A204.1 (cell line): ENCODE measurements at regions not wholly inside any gene's neighbourhood (a gene's known extent, or its start where the extent isn't known, plus 50 kb on each side); places are given as distances from the start of the nearest gene placed in this dataset.

Experiments
- FAIRE-seq: peaks from 2 replicates; lab custom pipeline; 2012; peaks lifted over from hg19 to GRCh38; lab: Jason Lieb, UNC

DNA sequence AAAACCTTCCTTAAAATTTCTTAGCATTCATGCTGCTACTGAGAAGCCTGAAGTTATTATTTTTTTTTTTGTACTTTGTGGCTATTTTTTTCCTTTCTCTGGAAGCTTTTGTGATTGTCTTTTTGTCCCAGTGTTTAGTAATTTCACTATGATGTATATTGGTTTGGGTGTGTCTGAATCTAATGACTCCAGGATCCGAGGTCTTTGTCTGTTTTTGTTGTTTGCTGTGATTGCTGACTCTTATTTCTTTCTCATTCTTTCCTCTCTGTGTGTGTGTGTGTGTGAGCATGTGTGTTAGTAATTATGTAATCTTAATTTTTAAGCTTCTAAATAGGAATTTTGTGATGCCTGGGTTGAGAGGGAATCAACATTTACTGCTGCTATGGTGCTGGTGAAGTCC, 152.0 kb downstream of the RAP2B start:
- no peak for FAIRE-seq

DNA sequence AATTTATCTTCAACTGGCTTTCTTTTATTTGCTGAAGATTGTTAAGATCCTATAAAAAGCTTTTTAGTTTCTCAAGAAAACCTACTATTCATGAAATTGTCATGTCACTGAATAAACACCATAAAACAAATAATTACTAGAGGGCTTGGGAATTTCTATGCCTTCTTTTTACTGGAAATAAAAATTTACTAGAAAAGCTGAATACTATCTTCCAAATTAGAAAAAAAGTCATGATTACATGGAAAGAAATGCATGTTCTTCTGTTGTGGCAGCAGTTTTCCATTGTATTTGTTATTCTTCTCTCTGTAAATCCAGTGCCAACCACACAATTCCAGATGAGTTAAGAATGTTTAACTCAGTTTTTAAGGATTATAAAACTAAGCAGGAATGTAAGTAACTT, 153.8 kb downstream of the RAP2B start:
- no peak for FAIRE-seq

DNA sequence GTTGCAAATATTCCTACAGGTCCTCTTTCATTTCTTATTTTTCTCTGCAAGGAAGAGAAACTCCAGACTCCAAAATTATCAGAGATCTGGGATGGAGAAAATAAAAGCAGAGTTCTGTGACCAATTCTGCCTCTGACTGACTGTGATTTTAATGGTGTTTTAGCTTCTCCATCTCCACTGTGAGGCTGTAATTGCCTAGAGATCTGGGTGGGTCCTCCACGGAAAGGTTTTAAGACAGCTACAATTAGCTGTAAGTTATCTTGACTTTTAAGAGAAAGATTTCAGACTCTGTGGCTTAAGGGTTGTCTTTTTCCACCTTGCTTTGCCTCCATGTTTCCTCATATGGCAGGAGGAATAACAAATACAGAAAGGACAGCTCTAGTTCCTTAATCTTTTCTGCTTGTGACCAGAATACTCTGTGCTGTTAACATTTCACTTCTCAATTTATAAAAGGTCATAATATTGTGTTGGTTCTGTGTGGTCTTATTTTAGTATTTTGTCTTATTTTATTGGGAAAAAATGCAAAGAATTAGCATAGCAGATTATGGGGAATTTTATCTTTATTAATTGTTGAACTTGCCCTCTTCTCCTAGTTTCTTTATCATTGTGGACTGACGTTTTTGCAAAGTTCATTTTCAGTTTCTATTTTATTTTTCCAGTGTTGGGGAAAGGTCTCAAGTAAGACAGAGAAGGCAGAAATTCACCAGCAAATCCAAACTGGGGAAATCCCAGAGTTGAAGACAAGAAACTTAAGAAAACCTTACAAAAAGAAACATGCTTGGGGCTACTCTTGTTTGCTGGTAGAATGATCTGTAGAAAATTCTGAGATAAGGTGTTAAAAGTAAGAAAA, 157.9 kb downstream of the RAP2B start:
- FAIRE-seq, result no peak

DNA sequence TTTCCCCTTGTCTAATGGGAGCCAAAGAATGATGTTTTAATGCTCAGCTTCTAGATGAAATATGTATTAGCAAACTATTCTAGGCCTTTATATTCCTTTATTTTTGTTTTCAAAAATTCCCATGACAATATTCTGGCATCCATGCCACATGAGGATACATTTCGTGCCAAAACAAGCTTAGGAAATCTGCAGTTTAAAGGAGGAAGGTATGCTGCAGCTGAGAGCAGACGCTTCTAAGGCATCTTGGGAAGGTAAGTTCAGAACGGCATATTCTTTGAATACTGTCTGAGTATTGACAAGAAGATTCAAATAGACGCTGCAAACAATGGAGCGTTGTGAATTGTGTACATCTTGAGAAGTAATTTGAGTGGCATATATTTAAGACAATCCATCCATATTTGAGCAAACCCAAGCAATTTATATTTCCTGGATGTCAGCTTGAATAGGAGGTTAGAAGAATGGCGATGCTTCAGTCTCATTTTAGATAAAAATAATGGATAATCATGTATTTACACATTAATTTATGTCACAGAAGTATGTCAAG, 158.6 kb downstream of the RAP2B start:
- FAIRE-seq, result no peak

DNA sequence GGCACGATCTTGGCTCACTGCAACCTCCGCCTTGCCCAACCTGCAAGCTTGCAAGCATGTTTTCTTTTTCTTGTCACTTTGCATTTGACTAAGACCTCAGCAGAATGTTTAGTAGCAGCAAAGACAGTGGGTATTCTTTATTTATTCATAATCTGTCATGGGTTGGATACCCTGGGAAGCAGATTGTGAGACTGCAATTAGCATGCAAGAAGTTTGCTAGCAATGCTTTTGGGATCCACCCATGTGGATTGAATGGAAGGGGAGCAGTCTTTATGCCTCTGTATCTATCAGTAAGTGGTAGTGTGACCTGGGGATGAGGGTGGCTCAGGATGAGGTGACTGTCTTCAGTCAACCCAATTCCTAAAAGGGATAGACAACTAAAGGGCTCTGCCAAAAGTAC, 166.7 kb downstream of the RAP2B start:
- FAIRE-seq, result no peak

DNA sequence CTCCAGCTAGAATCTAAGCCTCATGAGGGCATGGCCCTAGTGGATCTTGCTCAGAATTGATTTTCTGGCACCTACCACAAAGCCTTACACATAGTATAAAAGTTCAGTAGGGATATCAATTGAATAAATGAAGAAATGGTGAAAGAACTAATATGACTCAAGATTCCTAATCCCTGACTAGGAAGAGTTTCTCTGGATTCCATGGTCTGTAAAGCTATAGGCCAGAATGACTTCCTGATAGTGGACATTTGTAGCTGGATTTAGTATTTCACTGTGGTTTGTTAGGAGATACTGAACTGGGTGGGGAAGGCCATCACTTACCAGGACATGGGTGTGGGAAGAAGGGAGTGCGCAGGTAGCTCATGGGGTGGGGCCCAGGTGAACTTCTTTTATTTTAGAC, 168.9 kb downstream of the RAP2B start:
- no peak for FAIRE-seq

DNA sequence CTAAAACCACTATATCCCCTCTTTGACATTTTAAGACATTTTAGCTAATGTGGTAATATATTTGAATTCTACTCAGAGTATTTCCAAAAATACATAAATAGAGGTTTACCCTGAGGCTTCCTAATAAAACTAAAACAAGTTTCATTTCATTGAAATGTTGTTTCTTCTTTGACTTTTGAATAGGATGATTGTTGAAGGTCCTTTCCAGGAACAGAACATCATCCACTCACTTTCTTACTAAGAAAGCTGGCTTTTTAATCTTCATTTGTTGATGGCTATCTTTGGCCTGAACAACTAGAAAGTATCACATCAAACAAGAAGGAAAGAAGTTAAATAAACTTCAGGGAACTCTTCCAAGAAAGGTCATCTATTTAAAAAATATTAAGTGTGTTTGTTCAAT, 169.7 kb downstream of the RAP2B start:
- FAIRE-seq, result no peak

DNA sequence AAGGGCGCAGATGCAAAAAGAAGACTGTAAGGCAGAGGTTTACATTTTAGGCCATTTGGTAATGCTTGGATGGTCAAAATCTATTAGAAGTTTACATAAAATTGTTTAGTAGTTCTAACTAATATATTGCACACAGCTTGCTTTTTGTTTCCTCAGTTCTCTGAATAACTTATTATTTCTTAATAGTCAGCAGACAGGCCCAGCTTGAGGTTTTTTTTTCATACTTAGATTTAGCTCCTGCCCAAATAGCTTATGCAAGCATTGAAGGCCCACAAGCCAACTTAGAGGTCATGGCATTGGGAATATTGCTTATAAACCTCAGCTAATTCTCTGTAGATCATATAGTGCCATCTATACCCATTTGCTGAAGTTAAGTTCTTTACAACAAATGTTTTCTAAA, 172.5 kb downstream of the RAP2B start:
- no peak for FAIRE-seq

DNA sequence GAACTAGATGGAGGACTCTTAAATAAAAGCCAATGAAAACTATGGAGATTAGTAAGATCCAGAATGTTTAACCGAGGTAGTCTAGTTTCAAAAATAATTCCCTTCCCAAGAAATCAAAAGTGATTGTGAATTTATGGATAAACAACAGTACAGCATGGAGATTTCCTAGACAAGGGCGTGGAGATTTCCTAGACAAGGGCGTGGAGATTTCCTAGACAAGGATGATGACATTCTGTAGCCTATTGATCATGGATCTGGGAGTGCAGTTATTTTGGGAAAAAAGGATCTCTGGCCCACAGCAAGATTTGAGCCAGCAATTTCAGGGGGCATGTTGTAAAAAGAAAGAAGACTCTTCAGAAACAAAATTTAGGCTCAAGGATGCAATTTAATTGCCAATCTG, 175.3 kb downstream of the RAP2B start:
- FAIRE-seq, result no peak

DNA sequence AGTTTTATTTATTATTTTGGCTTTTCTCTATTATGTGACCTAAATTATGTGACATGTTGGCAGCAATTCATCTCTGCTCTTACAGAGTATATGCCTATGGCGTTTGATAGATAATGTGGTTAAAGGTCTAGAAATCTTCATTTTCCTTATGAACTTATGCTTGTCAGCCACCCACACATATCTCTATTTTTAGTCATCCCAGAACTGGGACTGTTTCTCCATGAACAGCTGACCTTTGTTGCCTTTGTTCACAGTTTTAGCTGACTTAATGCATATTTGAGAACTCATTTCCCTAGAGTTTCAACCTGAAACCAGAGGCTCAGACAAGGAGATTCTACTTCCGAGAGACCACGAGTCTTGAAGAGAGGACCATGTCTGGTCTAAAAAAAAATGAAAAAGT, 176.5 kb downstream of the RAP2B start:
- no peak for FAIRE-seq

DNA sequence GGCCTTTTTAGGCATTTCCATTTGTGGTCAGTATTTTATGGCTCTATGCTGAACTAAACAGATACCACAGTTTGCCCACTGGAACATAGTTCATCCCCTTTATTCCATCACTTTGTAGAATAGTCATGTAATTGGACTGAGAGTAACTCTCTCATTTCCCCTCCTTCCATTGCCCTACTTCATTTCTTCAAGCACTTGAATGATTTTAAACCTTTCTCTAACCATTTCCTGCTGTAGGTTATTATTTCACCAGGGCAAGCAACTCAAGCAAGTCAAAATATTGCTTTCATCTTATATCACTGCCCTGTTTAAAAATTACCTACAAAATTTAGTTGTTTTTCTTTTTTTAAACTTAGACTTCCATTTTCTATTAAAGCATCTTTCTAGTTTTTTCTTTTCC, 177.0 kb downstream of the RAP2B start:
- FAIRE-seq, result no peak

DNA sequence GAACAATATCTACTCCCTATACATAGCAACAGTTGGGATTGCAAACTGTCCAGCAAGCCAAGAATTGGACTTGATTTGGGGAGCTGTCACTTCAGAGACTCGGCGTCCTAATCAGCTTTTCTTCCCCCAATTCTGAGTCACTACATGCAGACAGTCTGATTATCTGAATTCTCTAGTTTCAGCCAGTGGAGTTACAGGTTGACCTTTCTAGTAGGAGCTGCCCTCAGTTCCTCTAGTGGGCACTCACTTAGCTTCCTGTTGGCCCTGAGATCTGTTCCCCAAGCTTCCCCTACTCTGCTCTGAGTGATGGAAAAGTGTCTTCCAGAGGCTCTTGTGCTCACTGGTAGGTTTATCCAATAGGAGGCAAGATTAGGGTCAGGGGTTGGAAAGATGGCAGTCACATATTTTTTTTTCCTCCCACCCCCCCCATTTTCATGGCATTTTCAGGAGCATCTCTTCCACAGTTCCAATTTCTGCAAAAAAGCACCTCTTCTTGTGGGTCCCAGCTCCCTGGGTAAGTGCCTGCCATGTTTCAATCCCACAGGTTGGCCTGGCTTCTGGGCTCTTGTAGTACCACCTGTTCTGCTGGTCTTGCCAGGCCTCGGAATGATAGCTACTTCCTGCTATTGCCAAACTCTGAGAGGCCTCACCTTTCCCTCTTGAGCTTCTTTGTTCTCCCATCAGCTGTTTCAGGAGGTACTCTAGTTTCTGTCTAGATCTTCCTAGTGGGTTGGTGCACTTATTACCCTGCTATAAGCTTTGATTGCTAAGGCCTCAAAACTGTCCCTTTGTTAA, 182.2 kb downstream of the RAP2B start:
- FAIRE-seq, result no peak

DNA sequence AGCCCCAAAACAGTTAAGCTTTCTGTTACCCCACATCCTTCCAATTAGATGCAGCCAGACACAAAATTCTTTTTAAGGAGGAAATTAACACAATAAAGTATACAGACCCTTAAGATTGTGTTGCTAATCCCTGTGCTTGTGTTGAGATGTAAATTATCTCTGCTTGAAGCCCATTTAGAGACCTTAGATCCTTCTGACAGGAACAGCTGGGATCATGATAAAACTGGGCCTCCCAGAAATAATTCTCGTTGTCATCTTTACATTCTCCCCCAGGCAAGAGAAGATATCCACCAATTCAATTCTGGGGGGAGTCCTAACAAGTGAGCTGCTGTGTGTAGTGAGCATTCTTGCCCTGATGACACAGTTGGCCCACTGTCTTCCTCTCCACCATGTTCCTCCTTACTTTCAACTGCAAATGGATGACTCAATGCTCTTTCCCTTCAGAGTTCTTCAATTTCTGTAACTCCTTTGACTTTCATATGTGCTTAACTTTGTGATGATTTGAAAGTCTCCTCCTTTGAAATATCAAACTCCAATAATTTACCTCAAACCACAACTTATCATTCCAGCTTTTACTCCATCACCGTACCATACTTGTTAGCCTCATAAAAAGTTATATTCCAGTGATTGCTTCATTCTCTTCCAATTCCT, 186.6 kb downstream of the RAP2B start:
- no peak for FAIRE-seq

DNA sequence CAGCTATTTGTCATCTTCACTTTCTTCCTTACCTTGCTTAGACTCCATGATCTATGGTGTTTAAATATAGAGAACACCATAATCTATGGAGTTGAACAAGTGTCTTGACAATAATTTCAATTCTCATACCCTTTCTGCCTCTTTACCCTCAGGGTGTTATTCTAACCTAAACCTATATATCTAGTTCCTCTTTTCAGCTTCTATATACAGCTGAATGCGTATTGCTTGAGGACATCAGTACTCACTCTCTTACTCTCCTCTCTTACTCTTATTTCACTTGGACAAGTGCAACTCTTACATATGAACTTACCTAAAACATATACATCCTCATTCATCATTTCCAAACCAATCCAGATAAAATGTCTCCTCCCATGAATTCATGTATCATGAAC, 187.1 kb downstream of the RAP2B start:
- FAIRE-seq, result no peak

DNA sequence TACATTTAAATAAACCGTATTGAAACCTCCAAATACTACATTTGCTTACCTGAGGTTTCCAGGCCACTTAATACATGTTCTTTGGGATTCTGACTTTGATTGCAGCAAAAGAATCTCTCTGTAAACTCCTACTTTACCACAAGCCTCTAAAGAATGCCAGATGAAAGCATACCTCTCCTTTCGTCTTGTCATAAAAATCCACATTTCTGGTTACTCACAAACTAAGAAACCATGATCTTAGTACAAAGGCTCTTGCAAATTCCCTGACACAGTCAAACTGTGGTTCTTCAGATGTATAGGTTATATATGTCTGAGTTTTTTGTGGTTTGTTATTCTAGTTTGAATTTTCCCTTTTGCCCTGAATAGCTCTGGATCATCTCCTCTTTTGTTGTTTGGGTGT, 188.4 kb downstream of the RAP2B start:
- FAIRE-seq, result no peak

DNA sequence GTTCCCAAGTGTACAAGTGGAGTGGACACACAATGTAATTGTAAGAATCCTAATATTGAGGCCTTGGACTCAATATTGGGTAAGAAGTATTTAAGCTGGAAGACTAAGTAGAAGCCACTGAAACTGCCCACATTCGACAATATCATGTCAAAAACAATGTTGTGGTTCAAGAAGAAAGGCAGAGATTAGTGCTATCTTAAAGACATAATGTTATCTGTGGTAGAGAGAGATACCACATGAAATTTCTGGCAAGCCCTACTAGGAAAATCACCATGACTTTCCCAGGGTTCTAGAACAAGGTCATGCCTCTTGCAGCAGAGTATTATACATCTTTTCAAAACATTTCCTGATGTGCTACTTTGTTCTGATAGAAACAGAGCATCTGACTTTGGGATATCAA, 192.6 kb downstream of the RAP2B start:
- FAIRE-seq, result no peak

DNA sequence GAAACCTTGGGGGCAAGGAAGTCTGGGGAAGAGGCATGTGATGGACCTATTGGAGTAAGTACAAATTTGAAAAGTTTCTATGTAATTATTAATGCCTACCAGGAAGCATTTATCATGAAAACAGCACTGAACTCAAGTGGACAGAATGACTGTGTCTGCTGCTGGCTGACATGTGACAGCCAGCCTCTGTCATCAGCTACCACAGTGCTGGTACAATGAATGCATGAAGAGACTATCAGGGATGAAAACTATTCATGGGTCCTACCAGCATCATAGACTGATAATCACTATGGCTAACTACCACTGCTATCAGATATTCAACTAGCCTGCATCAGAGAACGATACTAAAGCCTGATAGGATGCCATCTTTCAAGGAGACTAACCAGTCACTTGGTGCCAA, 193.5 kb downstream of the RAP2B start:
- no peak for FAIRE-seq

DNA sequence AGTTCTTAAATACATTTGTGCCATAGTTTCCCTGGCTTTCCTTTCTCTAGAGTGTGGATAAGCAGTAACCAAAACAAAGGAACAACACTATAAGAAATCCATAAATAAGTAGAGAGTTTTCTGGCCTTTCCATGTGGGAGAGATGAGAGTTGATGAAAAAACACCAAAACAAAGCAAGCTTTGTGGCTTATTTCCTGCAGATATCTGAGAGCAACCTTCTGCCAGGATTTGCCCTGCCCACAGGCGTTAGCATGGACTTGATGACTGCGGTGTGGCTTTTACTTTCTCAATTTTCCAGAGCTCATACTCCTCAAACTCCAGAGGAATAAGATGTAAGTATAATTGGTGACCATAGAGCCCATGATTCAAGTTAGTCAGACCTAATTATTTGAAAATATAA, 194.9 kb downstream of the RAP2B start:
- FAIRE-seq, result no peak

DNA sequence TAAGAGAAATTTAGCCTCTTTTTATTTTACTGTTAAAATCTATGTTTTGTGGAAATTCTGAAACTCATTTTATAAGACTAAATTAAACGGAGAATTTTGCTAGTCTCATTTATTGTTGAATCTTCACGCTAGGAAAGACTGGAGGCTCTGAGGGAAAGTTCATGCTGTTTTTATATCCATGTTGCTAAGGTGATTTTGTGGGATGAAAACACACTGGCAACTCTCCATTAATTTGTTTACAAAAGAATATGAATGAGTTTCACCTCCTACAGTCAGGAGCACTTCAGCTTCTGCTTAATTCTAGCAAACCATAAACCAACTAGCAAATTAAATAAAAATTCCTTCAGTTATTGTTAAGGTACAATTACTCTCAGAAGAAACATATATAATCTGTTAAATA, 195.4 kb downstream of the RAP2B start:
- no peak for FAIRE-seq

DNA sequence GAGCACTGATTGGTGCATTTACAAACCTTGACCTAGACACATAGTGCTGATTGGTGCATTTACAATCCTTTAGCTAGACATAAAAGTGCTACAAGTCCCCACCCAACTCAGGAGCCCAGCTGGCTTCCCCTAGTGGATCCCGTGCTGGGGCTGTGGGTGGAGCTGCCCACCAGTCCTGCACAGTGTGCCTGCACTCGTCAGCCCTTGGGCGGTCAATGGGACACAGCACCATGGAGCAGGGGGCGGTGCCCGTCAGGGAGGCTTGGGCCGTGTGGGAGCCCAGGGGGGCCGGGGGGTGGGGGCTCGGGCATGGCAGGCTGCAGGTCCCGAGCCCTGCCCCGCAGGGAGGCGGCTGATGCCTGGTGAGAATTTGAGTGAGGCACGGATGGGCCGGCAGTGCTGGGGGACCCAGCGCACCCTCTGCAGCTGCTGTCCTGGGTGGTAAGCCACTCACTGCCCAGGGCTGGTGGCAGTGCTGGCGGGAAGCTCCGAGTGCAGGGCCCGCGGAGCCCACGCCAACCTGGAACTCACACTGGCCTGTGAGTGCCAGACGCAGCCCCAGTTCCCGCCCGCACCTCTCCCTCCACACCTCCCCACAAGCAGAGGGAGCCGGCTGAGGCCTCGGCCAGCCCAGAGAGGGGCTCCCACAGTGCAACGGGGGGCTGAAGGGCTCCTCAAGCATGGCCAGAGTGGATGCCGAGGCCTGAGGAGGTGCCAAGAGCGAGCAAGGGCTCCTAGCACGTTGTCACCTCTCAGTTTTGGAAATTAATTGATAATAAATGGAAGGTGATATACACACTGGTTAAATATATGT, 207.7 kb downstream of the RAP2B start:
- FAIRE-seq, result no peak

DNA sequence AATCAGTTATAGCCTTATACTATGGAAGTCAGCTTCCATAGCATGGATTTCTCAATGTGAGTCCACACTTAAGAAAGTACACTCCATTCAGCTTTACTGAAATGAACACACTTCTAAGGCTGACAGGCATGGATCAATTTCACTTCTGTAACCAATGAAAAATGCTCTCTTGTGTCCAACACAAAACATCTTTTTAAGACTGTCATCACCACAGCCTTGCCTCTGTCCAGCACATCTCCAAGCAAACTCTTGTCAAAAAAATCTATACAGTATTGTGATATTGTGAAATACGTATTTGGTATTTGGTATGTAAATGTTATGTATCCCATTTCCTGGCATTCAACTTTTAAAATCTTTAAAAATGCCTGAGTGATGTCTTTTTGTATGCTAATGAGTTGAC, 208.7 kb downstream of the RAP2B start:
- no peak for FAIRE-seq

DNA sequence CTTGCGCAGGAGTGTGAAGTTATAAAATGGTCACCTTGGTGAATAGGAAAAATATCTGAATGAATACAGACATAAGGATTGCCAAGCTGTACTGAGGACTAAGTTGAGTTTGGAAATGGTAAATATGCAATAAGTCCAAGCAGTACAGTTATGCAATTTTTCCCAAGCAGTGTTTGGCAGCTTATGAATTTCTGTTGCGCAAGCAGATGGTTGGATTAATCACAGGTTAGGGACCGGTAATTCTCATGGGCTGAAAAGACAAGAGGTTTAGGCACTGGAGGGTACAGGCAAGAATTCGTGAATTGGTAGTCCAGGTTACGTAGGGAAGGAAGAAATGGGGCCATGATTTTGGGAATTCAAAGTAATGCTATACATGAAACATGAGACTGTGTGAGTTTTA, 210.3 kb downstream of the RAP2B start:
- FAIRE-seq, result no peak
